Thyroid gland (tissue), 1 donor: ENCODE measurements at regions not wholly inside any gene's neighbourhood (a gene's known extent, or its start where the extent isn't known, plus 50 kb on each side); places are given as distances from the start of the nearest gene placed in this dataset. TPM values are rescaled to one million over a fixed set of nuclear protein-coding genes. Genes with fewer than 3 reads are reported as not detected.

ENCODE experiments used
- small RNA-seq: library from RNA; depleted of rRNA; stranded (forward); fragments of <200 nt; gene quantifications from one replicate; pipeline ENCODE3, GENCODE V24; 2016

Small RNA genes lying in the stretch of these regions (small RNA-seq; reads per million reads assigned to genes)
- gene RNA5SP486 (1.1 reads per million, percentile 21 among the genes with 10 or more reads in this experiment), gene RNU7-144P (not detected), gene RNU7-92P (not detected)
